GM21381 (cell line): ENCODE measurements at regions not wholly inside any gene's neighbourhood (a gene's known extent, or its start where the extent isn't known, plus 50 kb on each side); places are given as distances from the start of the nearest gene placed in this dataset.
"Not testable (repeated sequence)": the region's sequence is repeated elsewhere in the genome, so short reads cannot be mapped to it uniquely, and the experiment has no call there.

ENCODE experiments used
- ATAC-seq: cut with Tn5 transposase; IDR thresholded peaks from one replicate; pipeline ENCODE4 v1.9.1; 2021; ENCODE audit warnings: mild to moderate bottlenecking, moderate library complexity; ENCODE audit not compliant: unreplicated experiment

DNA sequence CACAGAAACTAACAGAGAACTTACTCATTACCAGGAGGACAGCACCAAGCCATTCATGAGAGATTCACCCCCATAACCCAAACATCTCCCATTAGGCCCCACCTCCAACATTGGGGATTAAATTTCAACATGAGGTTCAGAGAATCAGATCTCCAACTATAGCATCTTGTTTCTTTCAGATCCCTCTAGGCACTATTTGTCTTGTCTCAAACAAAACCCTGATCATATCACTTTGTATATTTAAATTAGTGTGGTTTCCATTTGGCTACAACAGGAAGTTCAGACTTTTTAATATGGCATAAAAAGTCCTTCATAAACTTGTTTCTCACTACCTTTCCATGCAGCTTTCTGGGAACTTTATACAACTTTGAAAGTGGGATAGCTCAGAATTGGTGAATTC lies 699.0 kb upstream of the MIR17HG start:
- no peak for ATAC-seq

DNA sequence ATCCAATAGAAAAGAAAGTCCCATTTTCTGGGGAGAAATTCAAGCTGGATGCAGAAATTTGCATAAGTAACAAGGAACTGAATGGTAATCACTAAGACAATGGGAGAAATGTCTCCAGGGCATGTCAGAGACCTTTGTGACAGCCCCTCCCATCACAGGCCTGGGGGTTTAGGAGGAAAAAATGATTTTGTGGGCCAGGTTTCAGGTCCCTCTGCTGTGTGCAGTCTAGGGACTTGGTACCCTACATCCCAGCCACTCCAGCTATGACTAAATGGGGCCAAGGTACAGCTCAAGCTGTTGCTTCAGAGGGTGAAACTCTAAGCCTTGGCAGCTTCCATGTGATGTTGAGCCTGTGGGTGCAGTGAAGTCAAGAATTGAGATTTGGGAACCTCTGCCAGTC lies 695.5 kb upstream of the MIR17HG start:
- no peak for ATAC-seq

DNA sequence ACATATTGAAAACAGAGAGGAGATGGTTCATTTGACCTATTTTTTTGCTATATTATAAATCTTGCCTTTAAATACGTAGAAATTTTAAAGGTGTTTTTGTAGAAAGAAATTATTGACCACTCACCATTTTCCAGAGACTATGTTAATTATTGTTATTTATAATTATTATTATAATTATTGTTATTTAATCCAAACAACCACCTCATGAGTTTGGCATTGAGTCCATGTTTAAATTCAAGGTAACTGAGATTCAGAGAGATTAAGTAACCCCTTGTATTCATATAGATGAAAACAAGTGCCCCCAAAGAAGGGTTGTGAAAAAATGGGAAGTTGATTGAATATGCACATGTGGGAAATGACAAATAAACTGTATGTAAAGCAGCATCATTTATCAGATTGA lies 692.5 kb upstream of the MIR17HG start:
- ATAC-seq, result no peak

DNA sequence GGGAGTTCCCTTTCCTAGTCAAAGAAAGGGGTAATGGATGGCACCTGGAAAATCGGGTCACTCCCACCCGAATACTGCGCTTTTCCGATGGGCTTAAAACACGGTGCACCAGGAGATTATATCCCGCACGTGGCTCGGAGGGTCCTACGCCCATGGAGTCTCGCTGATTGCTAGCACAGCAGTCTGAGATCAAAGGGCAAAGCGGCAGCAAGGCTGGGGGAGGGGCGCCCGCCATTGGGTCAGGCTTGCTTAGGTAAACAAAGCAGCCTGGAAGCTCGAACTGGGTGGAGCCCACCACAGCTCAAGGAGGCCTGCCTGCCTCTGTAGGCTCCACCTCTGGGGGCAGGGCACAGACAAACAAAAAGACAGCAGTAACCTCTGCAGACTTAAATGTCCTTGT lies 683.3 kb upstream of the MIR17HG start:
- not testable (repeated sequence) for ATAC-seq

DNA sequence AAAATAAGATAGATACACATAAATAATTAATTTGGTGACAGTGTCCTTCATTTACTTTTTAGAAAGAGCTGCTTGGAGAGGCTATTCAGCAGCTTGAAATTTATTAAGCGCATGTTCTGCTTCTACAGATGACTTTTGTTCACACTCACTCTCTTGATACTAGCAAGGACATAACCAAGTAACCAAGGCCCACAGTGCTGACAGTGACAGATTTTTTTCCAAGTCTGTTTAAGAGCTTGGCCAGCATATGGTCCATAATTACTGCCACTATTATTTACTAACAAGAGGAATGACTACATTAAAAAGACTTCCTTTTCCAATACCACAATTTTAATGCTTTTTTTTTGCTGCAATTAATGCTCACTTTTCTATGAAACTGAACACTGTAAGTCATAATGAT lies 673.7 kb upstream of the MIR17HG start:
- ATAC-seq, result no peak

DNA sequence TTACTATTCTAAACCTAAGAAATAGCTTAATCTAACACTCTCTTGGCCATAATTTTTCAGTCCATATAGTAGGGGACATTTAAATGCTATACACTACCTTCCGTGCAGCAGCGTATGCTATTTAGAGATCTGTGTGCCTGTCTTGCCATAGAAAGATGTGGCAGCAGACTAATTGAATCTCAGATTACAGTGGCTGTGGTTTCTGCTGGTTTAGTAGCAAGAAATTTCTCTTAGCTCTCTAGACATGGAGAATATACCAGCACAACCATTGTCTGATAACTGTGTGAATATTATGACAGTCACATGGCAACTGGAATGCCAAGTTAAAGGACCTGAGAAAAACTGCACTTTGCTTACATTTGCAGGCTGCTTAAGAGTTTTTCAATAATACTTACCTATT lies 672.4 kb upstream of the MIR17HG start:
- no peak for ATAC-seq

DNA sequence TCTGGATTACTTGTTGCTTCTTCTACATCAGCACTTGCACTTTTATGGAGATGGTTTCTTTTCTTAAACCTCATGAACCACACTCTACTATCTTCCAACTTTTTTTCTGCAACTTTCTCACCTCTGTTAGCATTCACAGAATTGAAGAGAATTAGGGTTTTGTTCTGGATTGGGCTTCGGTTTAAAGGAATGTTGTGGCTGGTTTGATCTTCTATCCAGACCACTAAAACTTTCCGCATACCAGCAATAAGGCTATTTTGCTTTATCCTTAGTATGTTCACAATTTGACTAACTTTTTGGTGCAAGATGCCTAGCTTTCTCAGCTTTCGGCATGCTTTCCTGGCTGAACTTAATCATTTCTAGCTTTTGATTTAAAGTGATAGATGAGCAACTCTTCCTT lies 666.7 kb upstream of the MIR17HG start:
- no peak for ATAC-seq

DNA sequence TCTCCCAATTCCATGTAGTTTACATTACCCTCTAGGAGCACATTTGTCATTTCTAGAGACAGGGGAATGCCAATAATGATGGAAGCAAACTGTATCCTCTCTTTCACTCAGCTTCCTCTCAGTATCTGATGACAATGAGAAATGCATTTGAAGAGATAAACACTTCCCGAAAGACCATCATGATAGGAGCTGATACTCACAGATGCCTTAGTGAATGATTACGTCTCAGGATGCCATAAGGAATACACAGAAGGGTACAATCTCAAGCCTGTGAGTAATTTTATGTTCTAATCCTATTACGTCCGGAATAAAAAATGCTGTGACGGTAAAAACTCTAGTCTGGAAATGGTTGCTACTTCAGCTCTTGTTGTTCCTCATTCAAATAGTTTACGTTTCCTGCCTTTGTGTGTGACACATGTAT lies 663.8 kb upstream of the MIR17HG start:
- ATAC-seq, result no peak

DNA sequence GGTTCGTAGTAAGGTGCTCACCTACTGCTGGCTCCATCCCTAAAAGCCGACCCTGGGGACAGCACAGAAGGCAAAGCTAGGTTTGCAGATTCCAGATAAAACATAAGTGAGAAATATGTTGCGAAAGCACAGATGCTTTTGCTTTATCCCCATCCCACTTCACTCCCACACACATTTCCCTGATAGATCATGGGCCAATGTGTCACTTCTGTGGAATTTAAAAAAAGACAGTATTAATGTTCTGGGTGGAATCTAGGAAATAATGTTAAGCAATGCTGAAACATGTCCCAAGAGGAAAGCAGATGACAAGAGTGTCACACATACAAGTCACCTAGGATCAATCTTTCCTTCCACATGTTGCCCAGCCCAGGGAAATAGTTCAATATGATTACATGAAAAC lies 661.0 kb upstream of the MIR17HG start:
- no peak for ATAC-seq

DNA sequence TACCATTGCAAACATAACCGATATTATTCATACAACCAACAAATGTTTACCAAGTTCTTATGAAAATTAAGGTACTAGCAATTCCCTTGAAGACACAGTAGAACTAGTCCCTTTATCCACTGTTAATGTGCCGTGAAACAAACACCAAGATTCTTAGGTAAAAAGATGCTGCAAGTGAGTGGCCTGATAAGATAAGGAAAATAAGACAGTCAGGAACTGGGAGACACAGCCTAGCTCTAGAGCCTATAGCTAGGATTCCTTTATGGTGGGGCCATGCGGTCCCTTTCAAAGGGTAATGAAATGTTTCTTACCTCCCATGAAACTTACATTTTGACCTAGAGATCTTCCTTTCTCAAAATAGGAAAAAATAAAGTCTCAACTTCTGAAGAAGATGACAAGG lies 658.4 kb upstream of the MIR17HG start:
- no peak for ATAC-seq

DNA sequence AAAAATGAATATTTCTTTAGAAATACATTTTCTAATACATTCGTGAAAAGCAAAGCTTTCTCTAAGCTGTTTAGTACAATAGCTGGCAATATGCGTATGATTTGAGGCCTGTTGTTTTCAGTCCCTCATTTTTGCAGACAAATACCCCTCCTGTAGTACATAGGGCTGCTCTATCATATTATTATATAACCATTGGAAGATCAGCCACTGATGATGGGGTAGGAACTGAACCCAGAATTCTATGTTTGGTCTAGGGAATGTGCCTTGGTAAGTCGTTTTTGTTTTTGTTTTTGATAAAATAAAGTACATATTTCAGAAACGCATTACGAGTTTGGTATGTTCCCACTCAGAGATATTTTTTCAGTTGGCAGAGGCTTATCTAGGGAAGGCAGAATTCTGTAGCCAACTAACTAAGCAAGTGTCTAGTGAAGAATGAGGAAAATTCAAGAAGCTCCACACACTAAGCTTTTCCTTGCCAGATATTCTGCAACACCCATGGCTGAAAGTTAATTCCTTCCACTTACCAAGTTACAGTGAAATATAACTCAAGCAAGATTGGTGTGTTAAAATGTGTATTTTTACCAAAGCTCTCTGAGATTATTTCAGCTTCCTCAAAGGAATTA lies 656.9 kb upstream of the MIR17HG start:
- ATAC-seq, result no peak

DNA sequence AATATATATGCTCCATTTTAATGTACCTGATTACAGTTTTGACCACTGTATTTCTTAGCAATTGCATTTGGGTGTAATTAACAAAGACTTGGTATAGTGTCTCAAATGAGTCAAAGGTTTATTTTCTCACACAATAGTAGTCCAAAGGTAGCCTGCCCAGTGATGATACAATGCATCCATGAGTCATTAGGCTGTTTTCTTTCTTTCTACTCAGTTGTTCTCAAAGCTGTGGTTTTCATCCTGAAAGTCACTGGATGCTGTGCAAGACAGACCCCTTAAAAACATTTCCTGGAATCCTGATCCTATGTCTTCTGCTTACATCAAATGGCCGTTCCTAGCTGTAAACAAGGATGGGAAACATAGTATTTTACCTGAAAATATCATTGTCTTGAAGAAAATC lies 651.2 kb upstream of the MIR17HG start:
- no peak for ATAC-seq

DNA sequence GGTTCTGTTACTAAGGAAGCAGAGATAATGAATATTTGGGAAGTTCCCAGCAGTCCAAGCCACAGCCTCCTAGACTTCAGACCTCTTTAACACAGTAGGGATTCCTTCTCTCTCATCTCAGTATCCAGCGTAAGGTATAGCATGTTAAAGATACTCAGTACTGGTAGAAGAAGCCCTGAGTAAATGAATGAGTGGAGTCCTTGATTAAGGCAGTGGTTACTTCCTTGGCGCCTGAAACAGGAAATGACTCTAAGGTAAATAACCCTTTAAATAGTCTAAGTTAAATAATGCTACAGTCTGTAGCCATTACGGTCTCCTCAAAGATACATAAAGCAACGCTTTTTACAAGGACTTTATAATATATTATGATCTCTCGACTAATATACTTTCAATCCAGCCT lies 650.8 kb upstream of the MIR17HG start:
- no peak for ATAC-seq

DNA sequence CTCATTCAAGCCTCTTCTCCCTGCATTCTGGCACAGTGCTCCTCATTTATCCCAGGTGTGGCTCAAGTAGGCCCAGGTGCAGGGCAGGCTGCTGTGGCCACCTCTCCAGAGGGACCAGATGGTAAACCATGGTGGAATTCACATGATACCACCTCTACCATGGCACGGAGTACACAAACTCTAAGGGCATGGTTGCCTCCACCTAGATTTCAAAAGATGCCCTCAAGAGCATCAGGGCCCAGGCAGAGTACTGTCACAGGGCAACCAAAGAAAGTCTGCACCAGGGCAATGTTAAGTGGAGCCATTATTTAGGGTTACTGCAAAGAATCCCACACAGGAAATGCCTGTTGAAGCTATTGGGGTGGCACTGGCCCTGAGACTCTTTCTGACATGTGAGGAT lies 647.1 kb upstream of the MIR17HG start:
- no peak for ATAC-seq

DNA sequence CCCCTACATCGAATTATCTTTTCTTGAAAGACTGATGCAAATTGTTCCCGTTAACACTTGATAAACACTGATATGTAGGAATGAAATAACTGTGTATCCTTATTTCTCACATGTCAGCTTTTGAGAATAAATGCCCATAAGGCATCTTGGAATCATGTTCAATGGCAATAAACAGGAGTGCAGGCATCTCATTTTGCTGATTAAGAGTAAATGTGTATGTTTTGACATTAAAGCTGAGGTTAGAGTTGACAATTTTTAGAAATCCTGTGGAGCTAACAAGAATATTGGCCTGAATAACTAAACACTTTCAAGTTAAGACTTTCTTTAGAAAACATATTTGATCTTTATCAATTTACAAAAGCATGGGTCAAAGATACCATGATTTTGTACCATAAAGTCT lies 646.2 kb upstream of the MIR17HG start:
- ATAC-seq, result no peak

DNA sequence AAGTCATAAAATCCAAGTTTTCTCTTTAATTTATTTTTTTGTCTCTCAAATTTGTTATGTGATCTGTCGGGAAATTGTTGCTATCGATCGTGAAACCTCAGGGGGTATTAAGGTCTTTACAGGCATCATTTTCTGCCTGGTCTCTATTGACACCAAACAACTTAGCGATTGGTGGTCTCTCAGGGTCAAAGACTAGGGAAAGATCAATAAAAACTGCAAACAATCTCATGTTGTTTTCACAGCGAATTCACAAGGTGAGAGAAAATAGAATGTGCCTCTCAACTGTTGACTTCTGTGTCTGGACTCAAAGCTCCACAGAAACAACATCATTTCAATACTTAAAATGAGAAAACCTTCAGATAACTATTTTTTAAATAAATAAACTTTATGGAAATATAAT lies 645.4 kb upstream of the MIR17HG start:
- ATAC-seq, result no peak

DNA sequence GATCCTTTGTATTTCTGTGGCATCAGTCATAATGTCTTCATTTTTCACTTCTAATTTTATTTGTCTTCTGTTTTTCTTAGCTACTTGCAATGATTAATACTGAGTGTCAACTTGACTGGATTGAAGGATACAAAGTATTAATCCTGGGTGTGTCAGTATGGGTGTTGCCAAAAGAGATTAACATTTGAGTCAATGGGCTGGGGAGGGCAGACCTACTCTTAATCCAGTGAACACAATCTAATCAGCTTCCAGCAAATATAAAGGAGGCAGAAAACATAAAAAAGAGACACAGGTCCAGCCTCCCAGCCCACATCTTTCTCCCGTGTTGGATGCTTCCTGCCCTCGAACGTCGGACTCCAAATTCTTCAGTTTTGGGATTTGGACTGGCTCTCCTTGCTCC lies 640.9 kb upstream of the MIR17HG start:
- no peak for ATAC-seq

DNA sequence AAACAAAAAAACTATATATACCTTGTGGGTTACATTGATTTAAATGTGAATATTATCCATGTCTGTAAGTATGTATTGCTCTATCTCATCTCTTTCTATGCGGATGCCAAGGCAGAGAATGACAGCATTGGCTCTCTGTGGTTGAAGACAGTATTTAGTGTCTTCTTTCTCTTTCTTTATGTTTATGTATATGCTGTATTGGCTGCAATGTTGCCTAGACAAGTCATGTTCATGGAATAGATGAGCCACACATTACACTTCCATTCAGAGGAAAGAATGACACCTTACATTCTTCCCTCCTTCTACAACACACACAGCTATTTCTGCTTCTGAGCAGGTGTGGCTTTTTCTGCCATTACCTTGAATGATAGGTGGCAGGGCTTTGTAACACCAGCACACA lies 639.4 kb upstream of the MIR17HG start:
- no peak for ATAC-seq

DNA sequence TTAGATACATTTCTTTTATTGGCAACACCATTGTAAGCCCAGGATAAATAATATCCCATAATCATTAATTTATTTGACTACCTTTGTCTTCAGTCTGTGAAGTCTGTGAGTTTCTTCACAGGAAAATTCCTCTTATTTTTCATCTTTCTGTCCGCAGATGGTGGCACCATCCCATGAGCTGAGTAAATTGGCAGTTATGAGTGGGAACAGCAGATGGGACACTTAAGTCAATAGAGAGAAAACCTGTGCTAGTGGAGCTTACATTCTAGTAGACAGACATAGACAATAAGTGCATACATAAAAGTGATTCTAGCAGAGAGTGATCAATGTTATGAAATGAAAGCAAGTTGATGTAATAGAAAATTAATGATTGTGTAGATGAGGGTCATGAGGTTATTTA lies 638.2 kb upstream of the MIR17HG start:
- no peak for ATAC-seq

DNA sequence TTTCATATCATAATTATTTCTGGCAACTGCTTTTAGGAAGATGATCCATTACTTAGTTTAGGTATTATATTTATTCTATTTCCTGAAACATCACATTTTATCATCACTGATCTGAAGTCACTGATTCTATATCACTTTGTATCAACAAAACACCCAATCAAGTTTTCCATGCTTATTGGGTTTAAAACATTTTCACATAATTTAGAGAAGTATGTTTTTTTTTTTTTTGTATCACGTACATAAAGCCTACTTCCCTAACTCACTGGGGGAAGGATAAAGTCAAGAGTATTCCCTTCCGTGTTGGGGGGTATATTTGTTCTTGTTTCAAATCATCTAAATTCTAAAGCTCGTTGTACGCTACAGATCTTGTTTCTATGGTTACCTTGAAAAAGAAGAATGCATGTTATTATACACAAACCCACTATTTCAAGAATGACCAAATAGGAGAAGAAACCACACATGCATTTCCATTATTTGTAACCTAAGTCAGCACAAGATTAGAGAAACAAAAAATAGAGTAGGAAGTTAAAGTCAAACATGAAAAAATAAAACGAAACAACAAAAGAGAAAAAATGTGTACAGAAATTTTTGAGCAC lies 637.2 kb upstream of the MIR17HG start:
- no peak for ATAC-seq

DNA sequence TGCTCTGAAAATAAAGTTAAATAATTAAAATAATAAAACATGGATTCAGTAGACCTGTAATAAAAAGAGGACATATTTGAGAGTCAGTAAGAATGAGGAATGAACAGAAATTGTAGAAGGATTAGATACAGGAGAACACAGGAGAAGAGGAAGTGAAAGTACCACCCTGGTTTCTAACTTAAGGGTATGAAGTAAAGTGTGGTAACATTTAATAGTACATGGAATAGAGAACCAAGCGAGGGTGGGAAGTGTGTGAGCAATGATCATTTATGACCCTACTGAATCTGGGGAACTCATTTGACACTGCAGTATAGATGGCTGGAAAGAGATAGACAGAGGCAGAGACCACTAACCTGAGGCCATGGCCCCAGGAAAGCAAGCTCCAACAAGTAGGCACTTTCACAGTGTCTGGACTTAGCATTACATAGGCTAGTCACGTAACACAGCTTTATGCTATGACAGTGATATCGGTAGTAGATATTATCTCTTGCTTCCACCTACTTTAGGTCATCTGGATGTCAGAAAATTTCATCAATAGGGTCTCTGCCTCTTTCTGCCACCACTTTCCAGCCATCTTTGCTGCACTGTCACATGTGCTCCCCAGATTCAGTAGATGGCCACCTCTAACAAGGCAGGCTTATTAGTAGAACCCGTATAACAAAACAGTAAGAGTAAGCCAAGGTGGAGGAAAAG lies 633.9 kb upstream of the MIR17HG start:
- no peak for ATAC-seq

DNA sequence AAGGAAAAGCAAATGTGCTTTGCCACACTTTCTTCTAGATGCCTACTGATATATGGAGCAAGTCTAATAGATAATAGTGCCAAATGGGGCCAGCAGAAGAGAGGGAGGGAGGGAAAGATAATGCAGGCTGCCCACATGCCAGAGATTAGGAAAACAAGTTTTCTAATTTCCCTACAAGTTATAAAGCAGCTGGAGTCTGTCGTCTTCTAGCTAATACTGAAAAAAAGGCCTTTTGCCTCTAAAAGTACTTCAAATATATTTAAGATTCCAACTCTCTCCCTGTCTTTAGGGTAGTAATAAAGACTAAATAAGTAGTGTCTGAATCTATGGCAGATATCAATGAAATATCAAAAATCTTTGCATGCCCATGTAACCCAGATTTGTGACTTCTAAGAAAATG lies 632.0 kb upstream of the MIR17HG start:
- no peak for ATAC-seq
